ENCODE measurements at regions not wholly inside any gene's neighbourhood (a gene's known extent, or its start where the extent isn't known, plus 50 kb on each side); places are given as distances from the start of the nearest gene placed in this dataset.

DNA sequence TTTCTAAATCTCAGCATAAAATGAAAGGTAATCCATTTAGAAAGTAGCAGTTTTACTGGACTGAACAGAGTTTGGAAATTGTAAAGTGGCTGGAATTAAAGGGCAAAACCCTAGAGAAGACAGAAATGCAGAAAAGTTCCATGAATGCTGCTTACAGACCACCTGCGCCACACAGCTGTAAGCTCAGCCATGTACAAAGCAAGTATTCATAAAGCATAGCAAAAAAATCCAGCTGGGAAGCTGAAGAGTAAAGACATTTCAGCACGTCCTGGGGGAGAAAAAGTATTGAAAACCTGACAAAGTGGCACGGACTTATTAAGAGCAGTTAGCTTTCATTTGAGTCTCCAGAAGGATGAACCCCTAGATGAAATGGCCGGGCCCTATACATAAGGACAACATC lies 220.1 kb upstream of the CNTN5 start:
- TF ChIP-seq, protein P1, sequence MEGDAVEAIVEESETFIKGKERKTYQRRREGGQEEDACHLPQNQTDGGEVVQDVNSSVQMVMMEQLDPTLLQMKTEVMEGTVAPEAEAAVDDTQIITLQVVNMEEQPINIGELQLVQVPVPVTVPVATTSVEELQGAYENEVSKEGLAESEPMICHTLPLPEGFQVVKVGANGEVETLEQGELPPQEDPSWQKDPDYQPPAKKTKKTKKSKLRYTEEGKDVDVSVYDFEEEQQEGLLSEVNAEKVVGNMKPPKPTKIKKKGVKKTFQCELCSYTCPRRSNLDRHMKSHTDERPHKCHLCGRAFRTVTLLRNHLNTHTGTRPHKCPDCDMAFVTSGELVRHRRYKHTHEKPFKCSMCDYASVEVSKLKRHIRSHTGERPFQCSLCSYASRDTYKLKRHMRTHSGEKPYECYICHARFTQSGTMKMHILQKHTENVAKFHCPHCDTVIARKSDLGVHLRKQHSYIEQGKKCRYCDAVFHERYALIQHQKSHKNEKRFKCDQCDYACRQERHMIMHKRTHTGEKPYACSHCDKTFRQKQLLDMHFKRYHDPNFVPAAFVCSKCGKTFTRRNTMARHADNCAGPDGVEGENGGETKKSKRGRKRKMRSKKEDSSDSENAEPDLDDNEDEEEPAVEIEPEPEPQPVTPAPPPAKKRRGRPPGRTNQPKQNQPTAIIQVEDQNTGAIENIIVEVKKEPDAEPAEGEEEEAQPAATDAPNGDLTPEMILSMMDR (IDR thresholded peaks at IDR 0.05 in 8 of 11, conservative IDR thresholded peaks at IDR 0.05 in 3 of 11), result no peak
- no peak for TF ChIP-seq POLR2A (IDR thresholded peaks at IDR 0.05)
- no peak for TF ChIP-seq POLR2AphosphoS5 (IDR thresholded peaks at IDR 0.05)
